Suprapubic skin (tissue), 4 donors: ENCODE measurements at regions not wholly inside any gene's neighbourhood (a gene's known extent, or its start where the extent isn't known, plus 50 kb on each side); places are given as distances from the start of the nearest gene placed in this dataset.

Experiments used
- CTCF ChIP-seq, 2 donors: fragments of 200-600 bp in 1 of 2; fragments of 450-650 bp in 1 of 2; sonication (generic) in 1 of 2; IDR thresholded peaks; one replicate each; pipeline ENCODE4 v1.5.1; 2016 to 2019; ENCODE audit warnings: antibody characterized with exemption in 2 of 2, mild to moderate bottlenecking in 1 of 2, moderate library complexity in 1 of 2
- EP300 ChIP-seq: sonication (generic); formaldehyde crosslinking; IDR thresholded peaks from one replicate; pipeline ENCODE4 v1.6.1; 2017; ENCODE audit warnings: antibody characterized with exemption
- POLR2AphosphoS5 ChIP-seq, 3 donors: sonication (generic); formaldehyde crosslinking; IDR thresholded peaks; one replicate each; pipeline ENCODE4 v1.6.1; 2017; ENCODE audit warnings: antibody characterized with exemption in 3 of 3

- no peak for TF ChIP-seq CTCF (IDR thresholded peaks at IDR 0.05)
- TF ChIP-seq POLR2AphosphoS5 (IDR thresholded peaks at IDR 0.05), result no peak
- TF ChIP-seq EP300, result no peak
Observed at GRCh38 chr9:103789686-103790085, 304.4 kb upstream of the SMC2 start.
